Neural crest cell (in vitro differentiated cells): ENCODE measurements at regions not wholly inside any gene's neighbourhood (a gene's known extent, or its start where the extent isn't known, plus 50 kb on each side); places are given as distances from the start of the nearest gene placed in this dataset.

Experiments used
- DNase-seq: peaks from one replicate; pipeline ENCODE4 v3.0.0; 2021; ENCODE audit warnings: low read depth, mixed read lengths, low spot score
- H3K27ac Mint-ChIP-seq: one replicate; pipeline ENCODE4 v1.8.0; 2021; ENCODE audit warnings: mild to moderate bottlenecking, mixed read lengths; ENCODE audit not compliant: unreplicated experiment
- H3K27me3 Mint-ChIP-seq: 2 replicates; pipeline ENCODE4 v1.8.0; 2021; ENCODE audit warnings: low read depth, mild to moderate bottlenecking, mixed read lengths
- H3K36me3 Mint-ChIP-seq: 2 replicates; pipeline ENCODE4 v1.8.0; 2021; ENCODE audit warnings: low read depth, mild to moderate bottlenecking, mixed read lengths
- H3K4me1 Mint-ChIP-seq: 2 replicates; pipeline ENCODE4 v1.8.0; 2021; ENCODE audit warnings: mixed read lengths
- H3K4me3 Mint-ChIP-seq: one replicate; pipeline ENCODE4 v1.8.0; 2021; ENCODE audit warnings: mild to moderate bottlenecking, mixed read lengths
- H3K9me3 Mint-ChIP-seq: 2 replicates; pipeline ENCODE4 v1.8.0; 2021; ENCODE audit warnings: mixed read lengths
- CTCF ChIP-seq: fragments of 200-600 bp; sonication (generic); conservative IDR thresholded peaks from 2 replicates; pipeline ENCODE4 v1.5.0; 2021; ENCODE audit warnings: antibody characterized with exemption, mild to moderate bottlenecking

- Mint-ChIP-seq H3K4me3 (no peak overlapping the region), H3K36me3 (peaks cover 11% of the 10 kb centered on the region), H3K27ac (peak overlapping the region; percentile 1), H3K9me3 (peaks cover 14% of the 10 kb centered on the region), H3K27me3 (no peaks in the 10 kb centered on the region), H3K4me1 (peaks cover under 1% of the 10 kb centered on the region)
- no peak for DNase-seq
- TF ChIP-seq CTCF: no peak
Observed at GRCh38 chr4:38390969-38391545, 272.9 kb upstream of the KLF3 start.

GRCh38 chr4:38392223-38392855 lies 271.7 kb upstream of the KLF3 start:
- Mint-ChIP-seq H3K36me3 (peaks cover 11% of the 10 kb centered on the region), H3K4me3 (no peak overlapping the region), H3K4me1 (no peaks in the 10 kb centered on the region), H3K27me3 (no peaks in the 10 kb centered on the region), H3K27ac (no peak overlapping the region), H3K9me3 (peaks cover 14% of the 10 kb centered on the region)
- no peak for TF ChIP-seq CTCF
- no peak for DNase-seq

- Mint-ChIP-seq H3K36me3 (peaks cover 15% of the 10 kb centered on the region), H3K4me1 (no peaks in the 10 kb centered on the region), H3K4me3 (no peak overlapping the region), H3K27me3 (no peaks in the 10 kb centered on the region), H3K27ac (no peak overlapping the region), H3K9me3 (peaks cover 17% of the 10 kb centered on the region)
- no peak for TF ChIP-seq CTCF
- DNase-seq: no peak
Observed at GRCh38 chr4:38396091-38396490, 267.9 kb upstream of the KLF3 start.

GRCh38 chr4:38396845-38397547 lies 267.0 kb upstream of the KLF3 start:
- TF ChIP-seq CTCF: no peak
- Mint-ChIP-seq H3K4me1 (no peaks in the 10 kb centered on the region), H3K4me3 (no peak overlapping the region), H3K27ac (no peak overlapping the region), H3K36me3 (peaks cover 10% of the 10 kb centered on the region), H3K27me3 (no peaks in the 10 kb centered on the region), H3K9me3 (peaks cover 14% of the 10 kb centered on the region)
- DNase-seq: no peak

- H3K4me1 Mint-ChIP-seq: no peaks in the 10 kb centered on the region
- TF ChIP-seq CTCF: no peak
- peaks cover 12% of the 10 kb centered on the region for H3K36me3 Mint-ChIP-seq
- no peak for DNase-seq
- no peaks in the 10 kb centered on the region for H3K27me3 Mint-ChIP-seq
- no peak overlapping the region for H3K4me3 Mint-ChIP-seq
- H3K27ac Mint-ChIP-seq: no peak overlapping the region
- H3K9me3 Mint-ChIP-seq: peaks cover 19% of the 10 kb centered on the region
Observed at GRCh38 chr4:38400946-38401345, 263.1 kb upstream of the KLF3 start.
